BE2C (cell line): ENCODE measurements at regions not wholly inside any gene's neighbourhood (a gene's known extent, or its start where the extent isn't known, plus 50 kb on each side); places are given as distances from the start of the nearest gene placed in this dataset.

Experiments used
- DNase-seq: peaks from one replicate; pipeline ENCODE4 v3.0.0-alpha.2; 2020
- H3K27me3 ChIP-seq: fragments of 250-450 bp; sonication (Bioruptor Pico); 2 replicates; pipeline ENCODE4 v1.5.1; 2020; ENCODE audit warnings: mild to moderate bottlenecking
- H3K36me3 ChIP-seq: fragments of 250-450 bp; sonication (Bioruptor Pico); 2 replicates; pipeline ENCODE4 v1.5.1; 2020; ENCODE audit warnings: mild to moderate bottlenecking
- H3K4me1 ChIP-seq: fragments of 250-450 bp; sonication (Bioruptor Pico); 2 replicates; pipeline ENCODE4 v1.5.1; 2020
- H3K4me3 ChIP-seq: 2 replicates; pipeline ENCODE4 v1.5.1; 2011; ENCODE audit warnings: low read depth, low read length
- H3K9me3 ChIP-seq: fragments of 250-450 bp; sonication (Bioruptor Pico); 2 replicates; pipeline ENCODE4 v1.5.1; 2020
- CTCF ChIP-seq: IDR thresholded peaks from 2 replicates; pipeline ENCODE4 v1.5.1; 2012; ENCODE audit warnings: mild to moderate bottlenecking, low read depth, low read length

DNA sequence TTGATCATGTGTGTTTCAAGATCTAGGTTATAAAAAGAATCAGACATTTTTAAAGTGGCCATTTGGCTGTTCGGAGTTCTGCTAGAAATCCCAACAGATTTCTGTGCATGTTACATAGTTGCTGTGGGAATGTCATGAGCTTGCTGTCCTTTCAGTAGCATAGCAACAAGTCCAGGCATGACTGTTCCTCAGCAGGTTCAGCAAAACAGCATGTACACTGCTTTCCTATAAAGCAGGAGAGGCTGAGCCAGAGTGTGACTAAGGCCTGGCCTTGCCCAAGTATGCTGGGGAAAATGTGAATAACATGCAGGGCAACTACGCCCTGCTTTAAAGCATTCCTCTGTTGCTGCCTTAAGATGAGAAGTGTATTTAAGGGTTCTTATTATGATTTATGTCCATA lies 217.1 kb upstream of the SMIM31 start:
- H3K4me1 ChIP-seq, result no peaks in the 10 kb centered on the region
- no peaks in the 10 kb centered on the region for H3K9me3 ChIP-seq
- no peaks in the 10 kb centered on the region for H3K36me3 ChIP-seq
- no peaks in the 10 kb centered on the region for H3K27me3 ChIP-seq
- no peak for DNase-seq
- TF ChIP-seq CTCF, result no peak
- H3K4me3 ChIP-seq, result no peak overlapping the region

DNA sequence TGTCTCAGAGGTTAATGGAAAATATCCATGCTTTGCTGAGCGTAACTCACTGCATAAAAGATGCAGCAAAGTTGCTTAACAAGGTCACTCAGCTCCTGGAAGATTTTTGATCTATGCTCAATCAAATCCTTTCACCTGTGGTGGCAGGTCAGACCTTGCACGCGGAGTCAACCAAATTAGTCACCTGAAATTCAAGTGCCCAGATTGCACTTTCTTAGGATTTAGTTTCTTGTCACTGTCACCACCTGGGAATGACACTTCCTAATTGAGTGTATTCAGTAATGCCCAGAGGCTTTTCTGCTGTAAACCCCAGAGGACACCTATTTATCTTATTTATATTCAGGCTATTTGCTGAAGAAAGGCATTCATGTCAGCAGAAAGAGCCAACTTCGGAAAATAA lies 215.8 kb upstream of the SMIM31 start:
- no peak for TF ChIP-seq CTCF
- no peak for DNase-seq
- Histone ChIP-seq H3K9me3 (no peaks in the 10 kb centered on the region), H3K4me1 (no peaks in the 10 kb centered on the region), H3K27me3 (no peaks in the 10 kb centered on the region), H3K36me3 (no peaks in the 10 kb centered on the region), H3K4me3 (no peak overlapping the region)

DNA sequence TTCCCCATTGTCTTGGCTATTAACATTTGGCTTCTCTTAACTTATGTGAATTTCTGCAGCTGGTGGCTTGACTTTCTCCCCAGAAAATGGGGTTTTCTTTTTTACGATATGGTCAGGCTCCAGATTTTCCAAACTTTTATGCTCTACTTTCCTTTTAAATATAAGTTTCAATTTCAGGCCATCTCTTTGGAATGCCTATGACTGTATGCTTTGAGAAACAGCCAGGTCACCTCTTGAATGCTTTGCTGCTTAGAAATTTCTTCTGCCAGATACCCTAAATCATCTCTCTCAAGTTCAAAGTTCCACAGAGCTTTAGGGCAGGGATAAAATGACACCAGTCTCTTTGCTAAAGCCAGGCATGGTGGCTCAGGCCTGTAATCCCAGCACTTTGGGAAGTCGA lies 212.9 kb upstream of the SMIM31 start:
- Histone ChIP-seq H3K9me3 (no peaks in the 10 kb centered on the region), H3K4me3 (no peak overlapping the region), H3K4me1 (no peaks in the 10 kb centered on the region), H3K36me3 (no peaks in the 10 kb centered on the region), H3K27me3 (no peaks in the 10 kb centered on the region)
- DNase-seq, result no peak
- TF ChIP-seq CTCF, result no peak

- TF ChIP-seq CTCF, result no peak
- Histone ChIP-seq H3K4me1 (no peaks in the 10 kb centered on the region), H3K4me3 (no peak overlapping the region), H3K9me3 (no peaks in the 10 kb centered on the region), H3K36me3 (no peaks in the 10 kb centered on the region), H3K27me3 (no peaks in the 10 kb centered on the region)
- DNase-seq, result no peak
These were observed 211.5 kb upstream of the SMIM31 start for GRCh38 chr4:164542431-164542830.

DNA sequence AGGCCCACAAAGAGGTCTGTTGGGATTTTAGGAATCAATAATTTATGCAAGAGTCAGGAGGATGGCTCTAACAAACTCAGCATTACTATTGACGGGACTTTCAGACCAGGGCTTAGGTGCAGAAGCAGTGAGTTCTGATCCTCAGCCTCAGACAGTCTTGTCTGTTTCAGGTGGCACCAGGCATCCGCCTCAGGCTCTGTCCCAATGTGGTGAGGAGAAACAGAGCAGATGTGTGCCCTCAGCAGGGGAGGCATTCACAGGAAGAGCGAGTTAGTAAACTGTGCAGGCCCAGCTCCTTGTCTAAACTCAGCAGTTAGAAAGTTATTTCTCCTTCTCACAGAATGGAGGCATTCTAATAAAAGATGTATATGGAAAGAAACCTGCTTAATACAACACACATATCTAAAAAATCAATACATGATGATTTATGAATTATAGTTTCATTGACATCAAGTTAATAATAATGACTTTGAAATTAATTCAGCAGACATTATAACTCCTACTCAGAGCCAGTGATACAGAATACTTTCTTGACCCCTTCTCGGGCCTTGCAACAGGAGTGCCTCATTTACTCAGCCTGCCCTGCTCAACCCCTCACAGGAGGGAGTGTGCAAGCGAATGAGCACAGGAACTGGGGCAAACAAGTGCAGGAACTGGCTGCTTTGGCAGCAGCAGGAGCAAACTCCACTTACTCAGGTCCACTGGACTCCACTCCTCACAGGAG lies 202.8 kb upstream of the SMIM31 start:
- no peaks in the 10 kb centered on the region for H3K9me3 ChIP-seq
- DNase-seq, result no peak
- no peak for TF ChIP-seq CTCF
- no peak overlapping the region for H3K4me3 ChIP-seq
- H3K4me1 ChIP-seq, result no peaks in the 10 kb centered on the region
- no peaks in the 10 kb centered on the region for H3K27me3 ChIP-seq
- no peaks in the 10 kb centered on the region for H3K36me3 ChIP-seq

- Histone ChIP-seq H3K36me3 (no peaks in the 10 kb centered on the region), H3K4me1 (no peaks in the 10 kb centered on the region), H3K4me3 (no peak overlapping the region), H3K9me3 (no peaks in the 10 kb centered on the region), H3K27me3 (no peaks in the 10 kb centered on the region)
- no peak for TF ChIP-seq CTCF
- no peak for DNase-seq
These were observed 202.3 kb upstream of the SMIM31 start for GRCh38 chr4:164551713-164552040.
